Activated effector memory CD4-positive, alpha-beta T cell treated with anti-CD3 and anti-CD28 coated beads, Interleukin-2, amount 50 U/mL, for 16 hours (primary cell): ENCODE measurements at regions not wholly inside any gene's neighbourhood (a gene's known extent, or its start where the extent isn't known, plus 50 kb on each side); places are given as distances from the start of the nearest gene placed in this dataset.

ENCODE experiments used
- DNase-seq: peaks from one replicate; pipeline ENCODE4 v3.0.0-alpha.2; 2020

GRCh38 chr10:89829262-89829886 is 128.0 kb downstream of the KIF20B start:
- DNase-seq: no peak

- no peak for DNase-seq
These were observed 128.5 kb downstream of the KIF20B start for GRCh38 chr10:89829887-89830269.

- DNase-seq: no peak
These were observed 129.2 kb downstream of the KIF20B start for GRCh38 chr10:89830624-89831023.

- DNase-seq: no peak
These were observed 135.4 kb downstream of the KIF20B start for GRCh38 chr10:89836840-89837164.

- DNase-seq: peak; percentile 71
These were observed 136.0 kb downstream of the KIF20B start for GRCh38 chr10:89837165-89838043.

- DNase-seq: no peak
These were observed 136.7 kb downstream of the KIF20B start for GRCh38 chr10:89838044-89838615.

- no peak for DNase-seq
These were observed 144.3 kb downstream of the KIF20B start for GRCh38 chr10:89845541-89846280.

- no peak for DNase-seq
These were observed 144.9 kb downstream of the KIF20B start for GRCh38 chr10:89846281-89846630.

GRCh38 chr10:89846786-89847185 is 145.4 kb downstream of the KIF20B start:
- DNase-seq: no peak

GRCh38 chr10:89852872-89853271 is 151.5 kb downstream of the KIF20B start:
- no peak for DNase-seq

GRCh38 chr10:89853781-89854191 is 152.4 kb downstream of the KIF20B start:
- no peak for DNase-seq

GRCh38 chr10:89857431-89858042 is 156.1 kb downstream of the KIF20B start:
- DNase-seq: no peak

- DNase-seq: no peak
These were observed 159.8 kb downstream of the KIF20B start for GRCh38 chr10:89861199-89861573.

- DNase-seq: peak; percentile 65
These were observed 160.4 kb downstream of the KIF20B start for GRCh38 chr10:89861584-89862301.

- no peak for DNase-seq
These were observed 166.6 kb downstream of the KIF20B start for GRCh38 chr10:89867964-89868363.

GRCh38 chr10:89869180-89869579 is 167.8 kb downstream of the KIF20B start:
- no peak for DNase-seq

- no peak for DNase-seq
These were observed 168.3 kb downstream of the KIF20B start for GRCh38 chr10:89869592-89870156.

- DNase-seq: no peak
These were observed 169.5 kb downstream of the KIF20B start for GRCh38 chr10:89870936-89871335.

GRCh38 chr10:89873055-89873454 is 171.7 kb downstream of the KIF20B start:
- DNase-seq: no peak

- no peak for DNase-seq
These were observed 174.2 kb downstream of the KIF20B start for GRCh38 chr10:89875557-89875956.

- no peak for DNase-seq
These were observed 177.7 kb downstream of the KIF20B start for GRCh38 chr10:89879121-89879520.

GRCh38 chr10:89887406-89887805 is 186.0 kb downstream of the KIF20B start:
- no peak for DNase-seq
